HG03095 (cell line): ENCODE measurements at regions not wholly inside any gene's neighbourhood (a gene's known extent, or its start where the extent isn't known, plus 50 kb on each side); places are given as distances from the start of the nearest gene placed in this dataset.
"Not testable (repeated sequence)": the region's sequence is repeated elsewhere in the genome, so short reads cannot be mapped to it uniquely, and the experiment has no call there.

Experiments
- ATAC-seq: cut with Tn5 transposase; IDR thresholded peaks from one replicate; pipeline ENCODE4 v1.9.1; 2021; ENCODE audit warnings: moderate library complexity; ENCODE audit not compliant: unreplicated experiment

GRCh38 chr10:61818251-61818650, 83.2 kb upstream of the ARID5B start:
- ATAC-seq: not testable (repeated sequence)

- ATAC-seq: no peak
Observed at GRCh38 chr10:61819208-61819607, 82.3 kb upstream of the ARID5B start.

- ATAC-seq: no peak
Observed at GRCh38 chr10:61821153-61821552, 80.3 kb upstream of the ARID5B start.

- ATAC-seq: no peak
Observed at GRCh38 chr10:61821693-61822092, 79.8 kb upstream of the ARID5B start.

- ATAC-seq: no peak
Observed at GRCh38 chr10:61822096-61822495, 79.4 kb upstream of the ARID5B start.

GRCh38 chr10:61822781-61823230, 78.7 kb upstream of the ARID5B start:
- no peak for ATAC-seq

GRCh38 chr10:61825001-61825400, 76.5 kb upstream of the ARID5B start:
- ATAC-seq: no peak

GRCh38 chr10:61825628-61826027, 75.9 kb upstream of the ARID5B start:
- ATAC-seq: no peak

GRCh38 chr10:61828034-61828433, 73.5 kb upstream of the ARID5B start:
- ATAC-seq: no peak

GRCh38 chr10:61828788-61829187, 72.7 kb upstream of the ARID5B start:
- no peak for ATAC-seq

- no peak for ATAC-seq
Observed at GRCh38 chr10:61830072-61830845, 71.2 kb upstream of the ARID5B start.

GRCh38 chr10:61830846-61831273, 70.6 kb upstream of the ARID5B start:
- no peak for ATAC-seq

GRCh38 chr10:61832866-61833481, 68.5 kb upstream of the ARID5B start:
- no peak for ATAC-seq

GRCh38 chr10:61834519-61834918, 67.0 kb upstream of the ARID5B start:
- no peak for ATAC-seq

- ATAC-seq: no peak
Observed at GRCh38 chr10:61835069-61835945, 66.2 kb upstream of the ARID5B start.

GRCh38 chr10:61835946-61836887, 65.3 kb upstream of the ARID5B start:
- ATAC-seq: no peak

GRCh38 chr10:61836888-61837754, 64.4 kb upstream of the ARID5B start:
- no peak for ATAC-seq

GRCh38 chr10:61837755-61838171, 63.7 kb upstream of the ARID5B start:
- no peak for ATAC-seq

GRCh38 chr10:61839916-61840315, 61.6 kb upstream of the ARID5B start:
- ATAC-seq: no peak
